Panc1 (cell line): ENCODE measurements at regions not wholly inside any gene's neighbourhood (a gene's known extent, or its start where the extent isn't known, plus 50 kb on each side); places are given as distances from the start of the nearest gene placed in this dataset.

Experiments used
- ATAC-seq: fragments of 200-7000 bp; cut with Tn5 transposase; 2 replicates; pipeline ENCODE4 v1.9.1; 2020; ENCODE audit warnings: mild to moderate bottlenecking, moderate library complexity
- BruUV-seq: library from RNA; stranded (reverse); fragments of 400-500 nt; replicated peaks from 2 replicates; lab custom pipeline; 2021; lab: Mats Ljungman, UMichigan
- CTCF ChIA-PET: fragments of 300-600 bp; sonication (Branson Sonifier 250); formaldehyde crosslinking; loops from one replicate; lab custom pipeline; 2022; ENCODE audit warnings: antibody characterized with exemption; lab: Charles Lee
- POLR2A ChIA-PET: fragments of 300-600 bp; sonication (Branson Sonifier 250); formaldehyde crosslinking; loops from one replicate; lab custom pipeline; 2022; ENCODE audit warnings: antibody characterized with exemption; lab: Charles Lee
- DNase-seq: peaks from one replicate; pipeline ENCODE4 v3.0.0-alpha.2; 2010; ENCODE audit warnings: low read depth, low spot score
- H3K27ac ChIP-seq: 2 replicates; pipeline ENCODE4 v1.5.1; 2011; ENCODE audit warnings: mild to moderate bottlenecking, low read length, inconsistent platforms
- H3K27me3 ChIP-seq: fragments of 200-500 bp; sonication (Bioruptor generic); 2 replicates; pipeline ENCODE4 v1.6.0; 2014; ENCODE audit warnings: low read length, inconsistent platforms; ENCODE audit not compliant: control insufficient read depth, insufficient read depth
- H3K36me3 ChIP-seq: fragments of 200-500 bp; sonication (Bioruptor generic); 2 replicates; pipeline ENCODE4 v1.5.1; 2014; ENCODE audit warnings: inconsistent platforms, mild to moderate bottlenecking, low read length, moderate library complexity; ENCODE audit not compliant: control insufficient read depth, insufficient read depth
- H3K4me1 ChIP-seq: 2 replicates; pipeline ENCODE4 v1.5.1; 2011; ENCODE audit warnings: inconsistent platforms, mild to moderate bottlenecking, low read length, moderate library complexity; ENCODE audit not compliant: control insufficient read depth, insufficient read depth
- H3K4me3 ChIP-seq, 2 experiments: 2 replicates each; pipeline ENCODE4 v1.5.1; 2011 to 2012; ENCODE audit warnings: low read depth in 2 of 2, low read length in 2 of 2, mild to moderate bottlenecking in 2 of 2, inconsistent platforms in 1 of 2, moderate library complexity in 1 of 2
- H3K9me3 ChIP-seq: fragments of 200-500 bp; sonication (Bioruptor generic); 2 replicates; pipeline ENCODE4 v1.5.1; 2014; ENCODE audit warnings: low read depth, mild to moderate bottlenecking, inconsistent platforms, low read length, moderate library complexity; ENCODE audit not compliant: control insufficient read depth, insufficient read depth
- CTCF ChIP-seq: fragments of 450-650 bp; IDR thresholded peaks from 2 replicates; pipeline ENCODE4 v1.5.1; 2017; ENCODE audit warnings: mild to moderate bottlenecking
- POLR2AphosphoS5 ChIP-seq: IDR thresholded peaks from 2 replicates; pipeline ENCODE4 v1.6.1; 2012; ENCODE audit warnings: mild to moderate bottlenecking, low read depth, low read length, moderate library complexity
- REST ChIP-seq, 2 experiments: IDR thresholded peaks; 2 replicates each; pipeline ENCODE4 v1.6.1; 2011 to 2012; ENCODE audit warnings: low read depth in 2 of 2, control low read depth in 1 of 2, low read length in 1 of 2, mild to moderate bottlenecking in 1 of 2, moderate library complexity in 1 of 2; ENCODE audit not compliant: insufficient read depth in 1 of 2
- SIN3A ChIP-seq: IDR thresholded peaks from 2 replicates; pipeline ENCODE4 v1.6.1; 2012; ENCODE audit warnings: low read depth, mild to moderate bottlenecking, low read length, moderate library complexity, borderline replicate concordance; ENCODE audit not compliant: insufficient read depth
- TCF7L2 ChIP-seq: IDR thresholded peaks from 2 replicates; pipeline ENCODE4 v1.6.1; 2011; ENCODE audit warnings: mild to moderate bottlenecking, low read depth, low read length, inconsistent platforms
- in situ Hi-C: cut with HindIII; loops from 2 replicates; pipeline ENCODE4 v1.10.0; 2016; ENCODE audit warnings: low sequenced_read_pairs, low pct_unique_long_range_greater_than_20kb
- intact Hi-C: fragments of 100-400 bp; cut with micrococcal nuclease; formaldehyde crosslinking; loops from one replicate; pipeline ENCODE4 v1.10.0; 2022; ENCODE audit not compliant: unreplicated experiment

GRCh38 chr15:31497838-31498237 is 171.2 kb downstream of the KLF13 start:
- no peaks in the 10 kb centered on the region; the same call in 1 of the 2 replicates for H3K27me3 ChIP-seq
- ChIA-PET CTCF (no interaction called here), POLR2A (interaction anchor here (0.5 kb wide), 1 partner anchor 16 kb away, joined by 6 read pairs; no protein-coding TSS in a partner anchor)
- no peak for DNase-seq
- no peak for TF ChIP-seq SIN3A
- no peak for TF ChIP-seq TCF7L2
- TF ChIP-seq POLR2AphosphoS5, result no peak
- TF ChIP-seq CTCF, result no peak
- TF ChIP-seq REST (IDR thresholded peaks at IDR 0.05; ENCODE audit: insufficient read depth in 1 of 2, low read depth in 2 of 2, low read length in 1 of 2), result no peak
- H3K36me3 ChIP-seq, result no peaks in the 10 kb centered on the region
- no peaks in the 10 kb centered on the region for H3K9me3 ChIP-seq
- ATAC-seq, result no peak
- in situ Hi-C loops, result no loop called here
- BruUV-seq, result no TSS peak
- intact Hi-C loops, result no loop called here
- H3K4me1 ChIP-seq, result no peaks in the 10 kb centered on the region
- H3K27ac ChIP-seq, result no peak overlapping the region
- H3K4me3 ChIP-seq, result no peak overlapping the region

- POLR2A ChIA-PET, result interaction anchor here (0.5 kb wide), 1 partner anchor 17 kb away, joined by 6 read pairs; no protein-coding TSS in a partner anchor
- H3K36me3 ChIP-seq, result no peaks in the 10 kb centered on the region
- no peak for DNase-seq
- H3K4me1 ChIP-seq, result no peaks in the 10 kb centered on the region
- intact Hi-C loops, result no loop called here
- H3K4me3 ChIP-seq, result no peak overlapping the region
- ATAC-seq, result no peak
- TF ChIP-seq TCF7L2 (no peak), SIN3A (no peak), CTCF (no peak), POLR2AphosphoS5 (no peak), REST (IDR thresholded peaks at IDR 0.05; ENCODE audit: insufficient read depth in 1 of 2, low read depth in 2 of 2, low read length in 1 of 2) (no peak)
- no peaks in the 10 kb centered on the region for H3K9me3 ChIP-seq
- in situ Hi-C loops, result no loop called here
- no TSS peak for BruUV-seq
- CTCF ChIA-PET, result no interaction called here
- no peak overlapping the region for H3K27ac ChIP-seq
- no peaks in the 10 kb centered on the region; the same call in 1 of the 2 replicates for H3K27me3 ChIP-seq
Measured at GRCh38 chr15:31498329-31498728, 171.7 kb downstream of the KLF13 start.
